ENCODE measurements at regions not wholly inside any gene's neighbourhood (a gene's known extent, or its start where the extent isn't known, plus 50 kb on each side); places are given as distances from the start of the nearest gene placed in this dataset.

GRCh38 chr10:57759777-57760176 lies 507.9 kb downstream of the IPMK start:
- TF ChIP-seq EZH2 (IDR thresholded peaks at IDR 0.05; ENCODE audit: insufficient read depth, poor library complexity, severe bottlenecking) (no peak), EZH2phosphoT487 (IDR thresholded peaks at IDR 0.05; ENCODE audit: insufficient read depth, low read depth) (no peak)
